Nephron (organoid): ENCODE measurements at regions not wholly inside any gene's neighbourhood (a gene's known extent, or its start where the extent isn't known, plus 50 kb on each side); places are given as distances from the start of the nearest gene placed in this dataset.

ENCODE experiments used
- H3K27ac Mint-ChIP-seq, 3 experiments: 2 replicates each; pipeline ENCODE4 v1.8.0; 2020; ENCODE audit warnings: mixed read lengths in 3 of 3, mild to moderate bottlenecking in 2 of 3, moderate library complexity in 1 of 3
- H3K27me3 Mint-ChIP-seq: 2 replicates; pipeline ENCODE4 v1.8.0; 2021; ENCODE audit warnings: low read depth, mild to moderate bottlenecking, moderate library complexity, mixed read lengths
- H3K36me3 Mint-ChIP-seq: 2 replicates; pipeline ENCODE4 v1.8.0; 2020; ENCODE audit warnings: low read depth, mixed read lengths
- H3K4me1 Mint-ChIP-seq: 2 replicates; pipeline ENCODE4 v1.8.0; 2020; ENCODE audit warnings: mixed read lengths
- H3K4me3 Mint-ChIP-seq, 3 experiments: 2 replicates each; pipeline ENCODE4 v1.8.0; 2020; ENCODE audit warnings: mild to moderate bottlenecking in 3 of 3, mixed read lengths in 3 of 3, moderate library complexity in 2 of 3
- H3K9me3 Mint-ChIP-seq: 2 replicates; pipeline ENCODE4 v1.8.0; 2020; ENCODE audit warnings: mixed read lengths
- TF ChIP-seq, protein P1 (sequence below), 3 experiments: fragments of 200-600 bp; sonication (generic); IDR thresholded peaks; one replicate each; pipeline ENCODE4 v1.5.0; 2021; ENCODE audit warnings: antibody characterized with exemption in 3 of 3; ENCODE audit not compliant: unreplicated experiment in 3 of 3

DNA sequence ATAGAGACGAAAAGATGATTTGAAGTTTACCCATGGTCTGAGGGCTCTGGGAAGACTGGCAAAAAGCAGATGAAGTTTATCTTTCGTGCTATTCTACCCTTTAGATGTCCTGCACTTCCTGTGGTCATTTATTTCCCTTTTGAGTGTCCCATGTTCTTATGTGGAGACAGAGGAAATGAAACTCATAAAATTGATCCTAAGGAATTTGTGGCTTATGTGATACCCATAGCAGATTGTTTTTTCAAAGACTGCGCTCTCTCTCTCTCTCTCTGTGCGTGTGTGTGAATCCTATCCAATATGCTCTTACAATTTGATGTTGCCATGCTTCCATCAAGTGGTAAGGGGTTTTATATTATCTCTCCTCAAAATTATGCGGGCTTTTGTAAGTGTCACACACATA lies 607.5 kb upstream of the DPPA4 start:
- no peaks in the 10 kb centered on the region for H3K4me1 Mint-ChIP-seq
- no peak overlapping the region for H3K27ac Mint-ChIP-seq
- TF ChIP-seq, protein P1, sequence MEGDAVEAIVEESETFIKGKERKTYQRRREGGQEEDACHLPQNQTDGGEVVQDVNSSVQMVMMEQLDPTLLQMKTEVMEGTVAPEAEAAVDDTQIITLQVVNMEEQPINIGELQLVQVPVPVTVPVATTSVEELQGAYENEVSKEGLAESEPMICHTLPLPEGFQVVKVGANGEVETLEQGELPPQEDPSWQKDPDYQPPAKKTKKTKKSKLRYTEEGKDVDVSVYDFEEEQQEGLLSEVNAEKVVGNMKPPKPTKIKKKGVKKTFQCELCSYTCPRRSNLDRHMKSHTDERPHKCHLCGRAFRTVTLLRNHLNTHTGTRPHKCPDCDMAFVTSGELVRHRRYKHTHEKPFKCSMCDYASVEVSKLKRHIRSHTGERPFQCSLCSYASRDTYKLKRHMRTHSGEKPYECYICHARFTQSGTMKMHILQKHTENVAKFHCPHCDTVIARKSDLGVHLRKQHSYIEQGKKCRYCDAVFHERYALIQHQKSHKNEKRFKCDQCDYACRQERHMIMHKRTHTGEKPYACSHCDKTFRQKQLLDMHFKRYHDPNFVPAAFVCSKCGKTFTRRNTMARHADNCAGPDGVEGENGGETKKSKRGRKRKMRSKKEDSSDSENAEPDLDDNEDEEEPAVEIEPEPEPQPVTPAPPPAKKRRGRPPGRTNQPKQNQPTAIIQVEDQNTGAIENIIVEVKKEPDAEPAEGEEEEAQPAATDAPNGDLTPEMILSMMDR (IDR thresholded peaks at IDR 0.05; ENCODE audit: unreplicated experiment in 3 of 3), result no peak
- H3K9me3 Mint-ChIP-seq, result peaks cover 3% of the 10 kb centered on the region
- H3K27me3 Mint-ChIP-seq, result no peaks in the 10 kb centered on the region
- H3K4me3 Mint-ChIP-seq, result no peak overlapping the region
- H3K36me3 Mint-ChIP-seq, result no peaks in the 10 kb centered on the region

DNA sequence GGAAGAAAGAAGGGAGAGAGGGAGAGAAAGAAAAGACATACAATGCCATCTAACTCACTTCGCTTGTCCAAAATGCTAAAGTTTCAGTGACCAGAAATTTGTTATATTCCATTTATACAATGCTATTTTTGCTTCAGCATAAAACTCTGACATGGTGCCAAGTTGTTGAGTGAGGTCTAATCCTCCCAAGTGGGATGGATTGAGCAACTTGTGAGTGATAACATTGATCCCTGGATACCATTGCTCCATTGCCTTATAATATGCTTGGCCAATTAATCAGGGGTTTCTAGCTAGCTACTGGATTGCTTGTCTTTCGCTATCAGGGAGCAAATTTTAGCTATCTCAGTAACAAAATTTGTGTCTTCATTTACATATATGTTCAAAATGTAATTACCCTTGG lies 615.6 kb upstream of the DPPA4 start:
- no peaks in the 10 kb centered on the region for H3K4me1 Mint-ChIP-seq
- H3K4me3 Mint-ChIP-seq, result no peak overlapping the region
- H3K36me3 Mint-ChIP-seq, result no peaks in the 10 kb centered on the region
- no peaks in the 10 kb centered on the region for H3K9me3 Mint-ChIP-seq
- H3K27me3 Mint-ChIP-seq, result no peaks in the 10 kb centered on the region
- TF ChIP-seq, protein P1 (IDR thresholded peaks at IDR 0.05; ENCODE audit: unreplicated experiment in 3 of 3), result no peak
- no peak overlapping the region for H3K27ac Mint-ChIP-seq

DNA sequence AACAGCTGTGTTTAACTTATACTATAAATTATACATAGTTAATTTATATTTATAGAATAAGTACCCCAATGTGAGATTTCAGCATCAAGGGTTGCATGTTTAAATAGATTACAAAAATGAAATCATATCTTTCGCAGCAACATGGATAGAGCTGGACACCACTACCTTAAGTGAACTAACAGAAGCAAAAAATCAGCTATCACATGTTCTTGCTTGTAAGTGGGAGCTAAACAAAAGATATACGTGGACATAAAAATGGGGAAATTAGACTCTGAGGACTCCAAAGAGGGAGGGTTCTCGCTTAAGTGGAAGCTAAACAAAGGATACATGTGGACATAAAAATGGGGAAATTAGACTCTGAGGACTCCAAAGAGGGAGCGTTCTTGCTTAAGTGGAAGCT lies 626.5 kb upstream of the DPPA4 start:
- Mint-ChIP-seq H3K9me3 (no peaks in the 10 kb centered on the region), H3K27ac (no peak overlapping the region), H3K27me3 (no peaks in the 10 kb centered on the region), H3K4me1 (no peaks in the 10 kb centered on the region), H3K4me3 (no peak overlapping the region), H3K36me3 (no peaks in the 10 kb centered on the region)
- TF ChIP-seq, protein P1 (IDR thresholded peaks at IDR 0.05; ENCODE audit: unreplicated experiment in 3 of 3), result no peak

DNA sequence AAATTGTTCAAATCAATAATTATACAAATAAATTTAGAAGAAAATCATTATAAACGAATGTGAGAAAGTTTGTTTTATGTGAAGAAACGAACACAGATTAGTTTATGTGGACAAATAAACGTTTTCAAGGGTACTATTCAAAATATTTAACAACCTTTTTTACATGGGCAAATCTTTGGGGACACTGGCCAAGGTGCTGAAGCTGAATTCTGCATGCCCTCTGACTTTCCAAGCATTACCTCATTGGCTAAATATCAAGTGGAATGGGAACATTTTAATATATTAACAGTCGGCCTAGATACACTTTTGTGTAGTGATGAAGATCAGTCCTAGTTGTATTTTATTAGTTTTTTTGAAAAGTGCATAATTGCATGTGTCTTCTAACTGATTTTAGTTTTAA lies 636.4 kb upstream of the DPPA4 start:
- Mint-ChIP-seq H3K36me3 (no peaks in the 10 kb centered on the region), H3K27me3 (no peaks in the 10 kb centered on the region), H3K4me3 (no peak overlapping the region), H3K27ac (no peak overlapping the region), H3K9me3 (peaks cover 4% of the 10 kb centered on the region), H3K4me1 (no peaks in the 10 kb centered on the region)
- TF ChIP-seq, protein P1 (IDR thresholded peaks at IDR 0.05; ENCODE audit: unreplicated experiment in 3 of 3), result no peak

DNA sequence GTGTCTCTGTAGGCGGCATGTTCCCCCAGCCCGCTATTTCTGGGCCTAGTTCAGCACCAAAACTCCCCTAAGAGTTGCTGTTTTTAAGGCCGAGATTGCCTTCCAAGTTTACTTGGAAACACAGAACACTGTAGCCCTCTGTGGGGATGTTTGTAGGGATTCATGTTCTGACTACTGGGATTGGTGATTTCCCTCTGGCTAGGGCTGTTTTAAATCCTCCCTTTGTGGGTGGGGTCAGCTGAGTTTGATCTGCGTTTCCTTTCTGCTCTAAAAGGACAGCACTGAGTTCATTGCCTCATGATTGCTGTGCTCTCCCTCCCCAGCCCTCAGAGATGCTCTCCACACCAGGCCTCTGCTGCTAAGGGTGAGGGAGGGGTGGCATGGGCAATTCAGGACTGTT lies 640.6 kb upstream of the DPPA4 start:
- Mint-ChIP-seq H3K36me3 (no peaks in the 10 kb centered on the region), H3K4me1 (no peaks in the 10 kb centered on the region), H3K9me3 (peaks cover 4% of the 10 kb centered on the region), H3K4me3 (no peak overlapping the region), H3K27me3 (no peaks in the 10 kb centered on the region), H3K27ac (no peak overlapping the region)
- TF ChIP-seq, protein P1 (IDR thresholded peaks at IDR 0.05; ENCODE audit: unreplicated experiment in 3 of 3), result no peak

DNA sequence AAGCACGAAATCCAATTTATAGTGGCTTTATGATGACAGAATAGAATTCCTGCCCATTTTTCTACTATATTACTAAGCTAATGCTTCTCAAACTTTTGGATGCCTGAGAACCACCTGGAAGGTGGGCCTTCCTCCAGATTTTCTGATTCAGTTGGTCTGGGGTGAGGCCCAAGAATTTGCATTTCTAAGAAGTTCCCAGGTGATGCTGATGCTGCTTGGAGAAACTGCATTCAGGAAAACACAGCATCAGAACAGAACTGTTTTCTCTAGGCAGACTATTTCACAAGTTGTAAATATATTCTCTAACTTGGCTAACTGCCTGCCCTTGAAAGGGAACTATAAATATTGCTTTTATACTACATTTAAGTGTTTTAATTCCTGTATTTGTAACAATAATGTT lies 644.9 kb upstream of the DPPA4 start:
- Mint-ChIP-seq H3K36me3 (no peaks in the 10 kb centered on the region), H3K4me1 (no peaks in the 10 kb centered on the region), H3K9me3 (no peaks in the 10 kb centered on the region), H3K27me3 (no peaks in the 10 kb centered on the region), H3K27ac (no peak overlapping the region), H3K4me3 (no peak overlapping the region)
- TF ChIP-seq, protein P1 (IDR thresholded peaks at IDR 0.05; ENCODE audit: unreplicated experiment in 3 of 3), result no peak
